Nephron progenitor cell (in vitro differentiated cells): ENCODE measurements at regions not wholly inside any gene's neighbourhood (a gene's known extent, or its start where the extent isn't known, plus 50 kb on each side); places are given as distances from the start of the nearest gene placed in this dataset.
"Not testable (repeated sequence)": the region's sequence is repeated elsewhere in the genome, so short reads cannot be mapped to it uniquely, and the experiment has no call there.

Experiments
- DNase-seq: peaks from one replicate; pipeline ENCODE4 v3.0.0; 2021
- H3K27ac Mint-ChIP-seq: 2 replicates; pipeline ENCODE4 v1.8.0; 2021; ENCODE audit warnings: mild to moderate bottlenecking, moderate library complexity, mixed read lengths
- H3K27me3 Mint-ChIP-seq: 2 replicates; pipeline ENCODE4 v1.8.0; 2021; ENCODE audit warnings: mild to moderate bottlenecking, low read depth, mixed read lengths; ENCODE audit not compliant: poor library complexity
- H3K36me3 Mint-ChIP-seq: 2 replicates; pipeline ENCODE4 v1.8.0; 2021; ENCODE audit warnings: low read depth, mixed read lengths
- H3K4me1 Mint-ChIP-seq: 2 replicates; pipeline ENCODE4 v1.8.0; 2021; ENCODE audit warnings: mixed read lengths
- H3K4me3 Mint-ChIP-seq: 2 replicates; pipeline ENCODE4 v1.8.0; 2021; ENCODE audit warnings: mild to moderate bottlenecking, moderate library complexity, mixed read lengths
- H3K9me3 Mint-ChIP-seq: 2 replicates; pipeline ENCODE4 v1.8.0; 2021; ENCODE audit warnings: mild to moderate bottlenecking, moderate library complexity, mixed read lengths
- CTCF ChIP-seq: fragments of 200-600 bp; sonication (generic); IDR thresholded peaks from 2 replicates; pipeline ENCODE4 v1.5.0; 2021; ENCODE audit warnings: antibody characterized with exemption

GRCh38 chr3:95586754-95587153 is 1227.6 kb upstream of the EPHA6 start:
- Mint-ChIP-seq H3K9me3 (peaks cover 5% of the 10 kb centered on the region), H3K27ac (no peak overlapping the region), H3K4me3 (no peak overlapping the region), H3K36me3 (no peaks in the 10 kb centered on the region), H3K4me1 (no peaks in the 10 kb centered on the region), H3K27me3 (peaks cover 4% of the 10 kb centered on the region)
- no peak for TF ChIP-seq CTCF
- DNase-seq, result no peak

GRCh38 chr3:95587641-95588040 is 1226.8 kb upstream of the EPHA6 start:
- not testable (repeated sequence) for DNase-seq, H3K27ac Mint-ChIP-seq, H3K36me3 Mint-ChIP-seq, H3K9me3 Mint-ChIP-seq, H3K4me3 Mint-ChIP-seq, H3K27me3 Mint-ChIP-seq, H3K4me1 Mint-ChIP-seq

- no peaks in the 10 kb centered on the region for H3K4me1 Mint-ChIP-seq
- H3K9me3 Mint-ChIP-seq, result peaks cover 5% of the 10 kb centered on the region
- no peak for TF ChIP-seq CTCF
- peaks cover 4% of the 10 kb centered on the region for H3K27me3 Mint-ChIP-seq
- no peak for DNase-seq
- H3K36me3 Mint-ChIP-seq, result no peaks in the 10 kb centered on the region
- no peak overlapping the region for H3K27ac Mint-ChIP-seq
- no peak overlapping the region for H3K4me3 Mint-ChIP-seq
Measured at GRCh38 chr3:95588473-95588872, 1225.9 kb upstream of the EPHA6 start.

- Mint-ChIP-seq H3K9me3 (peaks cover 23% of the 10 kb centered on the region), H3K27ac (no peak overlapping the region), H3K36me3 (no peaks in the 10 kb centered on the region), H3K4me3 (no peak overlapping the region), H3K27me3 (no peaks in the 10 kb centered on the region), H3K4me1 (no peaks in the 10 kb centered on the region)
- no peak for DNase-seq
- TF ChIP-seq CTCF, result no peak
Measured at GRCh38 chr3:95595416-95596075, 1218.8 kb upstream of the EPHA6 start.

- H3K4me3 Mint-ChIP-seq, result no peak overlapping the region
- no peak overlapping the region for H3K27ac Mint-ChIP-seq
- no peak for TF ChIP-seq CTCF
- peaks cover 4% of the 10 kb centered on the region for H3K27me3 Mint-ChIP-seq
- H3K9me3 Mint-ChIP-seq, result peaks cover 30% of the 10 kb centered on the region
- H3K36me3 Mint-ChIP-seq, result peaks cover 5% of the 10 kb centered on the region
- no peaks in the 10 kb centered on the region for H3K4me1 Mint-ChIP-seq
- DNase-seq, result no peak
Measured at GRCh38 chr3:95607926-95608325, 1206.5 kb upstream of the EPHA6 start.

- TF ChIP-seq CTCF, result no peak
- H3K9me3 Mint-ChIP-seq, result peaks cover 30% of the 10 kb centered on the region
- no peak for DNase-seq
Measured at GRCh38 chr3:95609411-95609810, 1205.0 kb upstream of the EPHA6 start.

More at GRCh38 chr3:95609411-95609810, 1205.0 kb upstream of the EPHA6 start:
- peaks cover 4% of the 10 kb centered on the region for H3K27me3 Mint-ChIP-seq
- H3K36me3 Mint-ChIP-seq, result peaks cover 5% of the 10 kb centered on the region
- no peak overlapping the region for H3K27ac Mint-ChIP-seq
- H3K4me1 Mint-ChIP-seq, result no peaks in the 10 kb centered on the region
- H3K4me3 Mint-ChIP-seq, result no peak overlapping the region
